Pons (tissue), 1 donor: ENCODE measurements at regions not wholly inside any gene's neighbourhood (a gene's known extent, or its start where the extent isn't known, plus 50 kb on each side); places are given as distances from the start of the nearest gene placed in this dataset.
A peak's percentile ranks its signal among the peaks of the same experiment; 100 is the strongest.

Source experiments
- DNase-seq: peaks from one replicate; pipeline ENCODE4 v3.0.0-alpha.2; 2016; ENCODE audit warnings: low spot score

DNA sequence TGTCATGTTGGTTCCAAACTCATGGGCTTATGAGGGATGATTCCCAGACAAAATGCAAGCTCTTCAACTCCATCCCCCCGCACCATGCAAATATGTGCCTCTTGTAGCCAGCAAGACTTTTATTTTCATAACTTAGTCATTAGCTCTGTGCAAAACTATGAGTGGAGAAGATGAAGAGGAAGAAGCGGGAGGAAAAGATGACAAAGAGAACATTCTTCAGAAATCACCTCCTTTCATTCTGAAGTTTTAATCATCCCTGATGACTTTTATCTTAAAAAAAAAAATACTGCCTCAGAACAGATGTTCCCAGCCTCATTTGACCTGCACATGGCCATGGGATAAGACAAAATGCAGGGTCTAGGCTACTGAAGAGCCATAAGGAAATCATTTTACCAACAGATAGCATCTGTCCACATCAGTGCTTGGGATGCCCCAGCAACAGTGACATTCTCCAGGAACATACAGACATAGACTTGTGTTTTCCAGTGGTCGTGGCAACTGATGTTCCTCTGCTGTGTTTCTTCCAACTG is 145.5 kb downstream of the WNT5A start:
- DNase-seq, result no peak

DNA sequence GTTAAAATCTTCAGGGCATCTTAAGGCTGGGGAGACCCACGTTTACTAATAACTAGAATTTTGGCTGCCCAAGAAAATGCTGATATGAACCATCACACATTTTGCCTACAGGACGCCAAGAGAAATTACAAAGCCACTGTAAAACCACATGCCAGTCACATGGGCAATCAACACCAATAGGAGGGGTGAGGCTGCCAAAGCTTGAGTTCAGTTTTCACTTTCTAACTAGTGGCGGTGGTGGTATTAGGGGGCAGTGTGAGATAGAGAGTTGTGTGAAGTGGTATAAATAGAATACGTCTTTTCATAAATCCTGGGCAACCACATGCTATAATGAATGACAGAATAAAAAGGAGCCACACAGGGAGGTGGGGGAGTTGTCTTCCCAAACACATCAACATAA is 147.3 kb downstream of the WNT5A start:
- DNase-seq, result no peak

DNA sequence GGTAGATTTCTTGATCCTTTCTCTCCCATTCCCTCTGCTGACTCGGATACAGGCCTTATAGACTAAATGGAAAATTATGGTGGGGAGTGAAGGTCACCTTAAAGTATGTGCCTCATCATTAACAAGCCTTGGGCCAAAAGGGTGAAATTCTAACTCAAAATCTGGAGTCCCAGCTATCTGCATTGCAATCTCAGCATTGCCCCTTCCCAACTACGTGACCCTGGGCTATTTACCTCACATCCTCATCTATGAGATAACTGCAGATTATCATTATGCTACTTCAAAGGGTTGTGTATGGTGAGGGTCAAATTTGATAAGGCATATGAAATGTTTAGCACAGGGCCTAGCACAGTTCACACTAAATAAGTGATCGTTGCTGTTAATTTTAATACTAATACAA is 147.7 kb downstream of the WNT5A start:
- no peak for DNase-seq

DNA sequence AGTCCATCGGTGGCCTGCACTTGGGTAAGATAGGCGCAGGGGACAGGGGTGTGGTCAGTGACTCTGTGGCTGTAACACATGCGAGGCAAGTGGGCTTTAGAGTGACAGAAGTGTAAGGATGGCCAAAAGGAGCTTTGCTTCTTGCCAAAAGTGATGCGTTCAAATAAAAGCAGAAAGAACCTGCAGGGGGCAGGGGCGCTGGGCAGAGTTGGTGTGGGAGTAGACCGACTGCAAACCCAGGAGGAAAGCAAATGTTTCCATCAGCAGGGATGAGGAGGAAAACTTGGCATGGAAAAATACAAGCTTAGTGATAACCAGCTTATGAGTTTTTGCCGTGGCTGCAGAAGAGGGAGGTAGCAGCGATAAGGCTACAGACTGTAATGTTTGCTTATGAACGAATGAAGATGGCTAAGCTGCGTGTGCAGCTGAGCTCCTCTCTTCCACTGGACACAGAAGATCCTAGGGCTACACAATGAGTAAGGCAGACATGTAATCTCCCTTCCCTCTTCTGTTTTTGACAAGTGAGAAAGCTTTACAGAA is 149.4 kb downstream of the WNT5A start:
- DNase-seq, result no peak

DNA sequence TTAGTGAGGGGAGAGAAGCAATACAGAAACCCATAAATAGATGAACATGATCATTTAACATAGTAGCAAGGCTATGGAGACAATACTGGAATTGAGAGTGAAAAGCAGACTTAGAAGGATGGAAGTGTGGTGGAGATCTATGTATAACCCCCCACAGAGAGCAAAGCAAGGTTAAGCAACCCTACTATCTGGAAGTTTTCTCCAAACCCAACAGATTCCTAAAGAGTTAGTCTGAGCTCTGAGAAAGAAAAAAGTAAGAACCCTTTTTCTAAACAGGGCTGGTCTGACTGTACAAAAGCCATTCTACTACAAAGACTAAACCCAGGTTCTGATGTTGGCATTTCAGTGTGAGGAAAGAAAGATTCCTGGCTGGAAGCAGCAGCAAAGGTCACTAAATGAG is 153.2 kb downstream of the WNT5A start:
- no peak for DNase-seq

DNA sequence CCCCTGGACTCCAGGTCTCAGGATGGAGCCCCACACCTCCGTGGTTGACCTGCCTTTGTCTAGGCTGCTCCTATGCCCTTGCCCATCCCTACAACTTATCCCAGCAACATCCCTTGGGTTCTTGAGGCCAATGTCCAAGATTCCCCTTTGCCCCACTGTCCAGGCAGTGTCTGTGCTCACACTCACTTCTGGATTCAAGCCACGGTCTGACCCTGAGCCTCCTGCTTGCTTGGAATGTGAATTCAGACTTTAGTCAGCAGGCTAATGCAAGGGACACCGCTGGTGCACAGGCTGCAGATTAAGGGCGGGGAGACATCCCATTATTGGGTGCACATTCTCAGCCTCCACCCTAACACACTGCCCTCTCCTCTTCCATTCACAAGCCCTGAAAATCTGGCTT is 154.1 kb downstream of the WNT5A start:
- DNase-seq, result no peak

DNA sequence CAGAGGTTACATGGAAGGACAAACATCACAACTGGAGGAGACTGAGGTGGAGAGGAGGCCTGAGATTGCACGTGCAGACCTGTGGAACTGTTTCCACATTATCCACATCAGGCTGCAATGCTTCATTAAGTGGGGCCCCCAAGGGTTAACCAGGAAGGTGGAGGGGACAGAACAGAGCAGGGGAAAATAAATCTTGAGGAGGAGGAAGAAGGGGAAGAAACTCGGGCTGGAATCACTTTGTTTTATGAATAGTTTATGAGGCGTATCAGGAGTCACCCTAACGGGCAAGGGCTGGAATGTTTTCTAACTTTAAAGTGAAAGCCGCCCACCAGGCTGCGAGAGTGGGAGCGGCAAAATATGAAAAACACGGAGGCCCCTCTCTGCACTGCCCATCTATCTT is 154.9 kb downstream of the WNT5A start:
- no peak for DNase-seq

DNA sequence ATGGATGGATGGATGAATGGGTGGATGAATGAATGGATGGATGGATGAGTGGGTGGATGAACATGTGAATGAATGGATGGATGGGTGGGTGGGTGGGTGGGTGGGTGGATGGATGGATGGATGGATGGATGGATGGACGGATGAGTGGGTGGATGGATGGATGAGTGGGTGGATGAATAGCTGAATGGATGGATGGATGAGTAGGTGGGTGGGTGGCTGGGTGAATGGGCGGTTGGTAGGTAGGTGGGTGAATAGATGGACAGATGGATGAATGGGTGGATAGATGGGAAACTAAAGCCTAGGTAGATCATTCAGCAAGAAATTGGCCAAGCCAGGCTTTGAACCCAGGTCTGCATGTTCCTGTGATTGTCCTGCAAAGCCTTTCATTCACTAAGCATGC is 155.6 kb downstream of the WNT5A start:
- no peak for DNase-seq

DNA sequence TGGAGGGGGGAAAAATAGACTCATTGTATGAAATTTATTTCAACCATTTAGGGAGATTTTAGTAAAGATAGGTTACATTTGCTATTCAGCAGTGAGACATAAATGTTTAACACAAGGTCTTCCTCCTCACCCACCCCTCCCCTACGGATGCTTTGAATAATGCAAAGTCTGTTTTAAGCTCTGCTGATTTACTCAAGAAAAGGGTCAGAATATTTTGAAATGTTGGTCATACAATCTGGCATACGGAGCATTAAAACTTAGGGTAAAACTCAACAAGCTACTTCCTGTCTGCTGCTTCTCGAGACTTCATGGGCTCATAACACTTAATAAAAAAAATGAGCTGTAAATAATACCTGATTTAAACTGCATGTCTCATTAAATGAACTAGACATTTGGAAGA is 156.3 kb downstream of the WNT5A start:
- DNase-seq, result no peak

DNA sequence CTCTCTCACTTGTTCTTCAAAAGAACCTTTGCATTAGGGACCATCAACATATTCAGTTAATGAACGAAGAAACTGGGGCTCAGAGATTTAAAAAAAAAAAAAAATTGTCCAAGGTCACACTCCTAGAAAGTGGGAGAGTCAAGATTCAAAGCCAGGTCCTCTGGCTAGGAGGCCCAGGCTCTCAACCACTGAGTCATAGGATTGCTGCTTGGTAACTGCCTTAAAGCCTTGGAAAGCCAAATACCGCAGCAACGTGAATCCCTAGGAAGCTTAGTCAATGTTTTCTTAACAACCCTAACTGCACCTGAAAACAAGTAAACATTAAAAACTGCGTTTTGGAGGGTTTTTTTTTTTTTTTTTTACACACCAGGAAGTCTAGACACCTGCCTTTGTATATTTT is 156.8 kb downstream of the WNT5A start:
- no peak for DNase-seq

DNA sequence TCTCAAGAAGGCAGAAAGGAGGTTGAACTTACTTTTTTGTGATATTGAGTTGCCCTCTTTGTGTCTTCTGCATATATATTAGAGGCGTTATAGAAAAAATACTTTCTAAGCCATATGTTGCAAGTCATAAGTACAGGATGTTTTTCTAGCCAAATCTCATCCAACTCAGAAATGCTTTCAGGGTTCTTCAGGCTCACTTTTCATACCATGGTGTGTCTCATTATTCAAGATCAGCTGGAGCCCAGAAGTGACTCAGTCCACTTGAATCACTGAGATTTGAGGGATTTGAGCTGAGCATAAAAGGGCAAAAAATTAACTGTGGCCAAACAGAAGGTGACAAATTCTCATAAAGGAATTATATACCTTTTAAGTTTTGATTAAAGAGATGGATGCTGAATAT is 157.3 kb downstream of the WNT5A start:
- DNase-seq, result peak; percentile 17

DNA sequence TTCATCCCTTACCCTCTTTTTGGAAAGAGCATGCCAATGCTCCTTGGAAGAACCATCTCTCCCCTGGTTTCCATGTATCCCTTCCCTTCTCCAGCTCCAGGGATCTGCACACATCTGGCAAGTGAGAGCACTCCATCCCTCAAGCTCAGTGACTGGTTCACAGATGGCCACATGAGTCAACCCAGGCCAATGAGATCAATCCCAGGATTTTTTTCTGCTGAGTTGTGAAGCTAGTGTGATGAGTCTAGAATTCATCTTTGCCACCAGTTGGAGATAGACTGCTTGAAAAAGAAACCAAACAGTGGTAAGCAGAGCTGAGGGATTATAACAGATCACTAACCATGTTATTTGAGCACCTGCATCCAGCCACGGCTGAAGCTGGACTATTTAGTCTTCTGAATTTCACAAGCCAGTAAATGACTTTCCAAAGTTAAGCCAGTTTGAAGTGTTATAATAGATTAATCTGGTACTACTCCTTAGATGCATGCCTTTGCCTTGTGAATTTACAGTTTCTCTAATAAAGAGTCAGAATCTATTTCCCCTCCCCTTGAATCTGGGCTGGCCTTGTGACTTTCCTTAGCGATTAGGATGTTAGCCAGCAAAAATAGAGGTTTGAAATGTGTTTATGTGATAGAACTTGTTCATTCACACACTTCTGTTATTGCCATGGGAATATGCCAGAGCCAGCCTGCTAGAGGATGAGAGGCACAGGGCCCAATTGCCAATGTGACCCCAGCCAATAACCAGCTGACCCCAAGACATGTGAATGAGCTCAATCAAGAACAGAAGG is 159.8 kb downstream of the WNT5A start:
- DNase-seq, result no peak

DNA sequence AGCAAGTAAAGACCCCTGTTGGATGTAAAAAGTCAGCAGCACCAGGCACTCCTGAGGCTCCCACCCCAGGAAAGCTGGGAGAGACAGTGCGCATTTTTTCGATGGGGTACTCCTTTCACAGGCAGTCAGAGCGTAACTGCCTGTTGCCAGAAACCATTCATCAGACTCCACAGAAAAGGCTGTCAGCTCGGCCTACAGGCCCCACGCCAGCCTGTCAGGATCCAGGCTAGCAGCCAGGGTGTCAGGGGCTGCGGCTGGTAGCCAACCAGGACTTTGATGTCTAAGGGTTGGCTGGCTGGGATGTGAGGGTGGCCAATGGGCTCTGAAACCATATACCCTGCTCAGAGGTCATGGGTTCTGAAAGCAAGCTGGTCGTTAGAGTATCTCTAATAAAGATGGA is 164.5 kb downstream of the WNT5A start:
- peak; percentile 37 for DNase-seq

DNA sequence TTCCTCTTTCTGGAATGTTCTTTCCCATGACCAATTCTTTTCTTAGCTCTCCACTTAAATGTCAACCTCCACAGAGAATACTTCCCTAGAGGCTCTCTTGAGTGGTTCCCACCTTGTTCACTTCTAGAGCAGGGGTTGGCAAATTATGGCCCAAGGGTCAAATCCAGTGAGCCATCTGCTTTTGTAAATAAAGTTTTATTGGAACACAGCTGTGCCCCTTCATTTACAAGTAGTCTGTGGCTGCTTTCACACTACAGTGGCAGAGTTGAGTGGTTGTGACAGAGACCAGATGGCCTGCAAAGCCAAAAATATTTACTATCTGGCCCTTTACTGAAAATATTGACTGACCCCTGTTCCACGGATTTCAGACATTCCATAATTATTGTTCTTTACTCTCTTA is 166.2 kb downstream of the WNT5A start:
- no peak for DNase-seq

DNA sequence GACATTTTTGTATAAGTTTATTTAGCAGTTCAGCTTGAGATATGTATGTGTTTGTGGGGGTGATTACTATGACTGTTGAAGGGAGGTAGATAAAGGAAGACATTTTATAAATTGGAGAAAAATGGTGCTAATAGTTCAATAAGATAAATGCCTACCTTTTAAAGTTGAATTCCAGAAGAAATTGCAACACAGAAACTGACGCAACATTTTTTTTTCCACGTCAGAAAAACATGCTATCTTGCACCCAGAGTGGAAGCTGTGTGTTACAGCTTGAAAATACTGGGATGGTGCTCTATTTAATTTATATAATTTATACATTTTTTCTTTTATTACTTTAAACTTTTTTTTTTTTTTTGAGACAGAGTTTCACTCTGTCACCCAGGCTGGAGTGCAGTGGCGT is 171.7 kb downstream of the WNT5A start:
- no peak for DNase-seq

DNA sequence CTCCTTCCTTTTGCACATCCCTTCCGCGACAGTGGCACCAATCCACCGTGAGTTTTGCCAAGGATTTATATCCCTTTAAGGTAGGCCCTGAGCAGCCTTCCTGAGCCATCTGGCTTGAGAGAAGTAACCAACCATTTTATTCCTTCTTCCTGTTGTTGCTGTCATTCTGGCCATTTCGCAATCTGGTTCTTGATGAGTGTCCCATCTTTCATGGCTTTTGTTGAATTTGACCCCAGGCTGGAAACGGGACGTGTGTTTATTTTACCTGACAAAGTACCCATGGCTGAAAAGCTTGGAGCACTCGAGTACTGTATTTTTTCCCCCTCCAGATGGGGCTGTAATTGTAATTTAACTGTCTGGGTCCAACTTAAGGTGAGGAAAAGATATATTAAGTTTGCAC is 173.4 kb downstream of the WNT5A start:
- DNase-seq, result no peak

DNA sequence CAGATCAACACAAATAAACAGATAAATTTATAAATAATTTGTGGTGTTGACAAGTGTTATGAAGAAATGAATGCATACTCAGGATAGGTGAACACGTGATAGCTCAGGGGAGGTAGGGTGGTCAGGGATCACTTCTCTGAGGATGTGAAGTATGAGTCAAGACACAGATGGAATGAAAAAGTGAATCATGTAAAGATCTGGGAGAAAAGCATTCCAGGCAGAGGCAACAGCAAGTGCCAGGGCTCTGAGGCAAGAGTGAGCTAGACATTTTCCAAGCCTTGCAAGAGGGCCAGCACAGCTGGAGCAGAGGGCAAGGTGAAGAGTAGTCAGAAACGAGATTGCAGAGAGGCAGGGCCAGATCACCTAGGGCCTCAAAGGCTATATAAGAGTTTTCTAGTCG is 177.8 kb downstream of the WNT5A start:
- DNase-seq, result no peak

DNA sequence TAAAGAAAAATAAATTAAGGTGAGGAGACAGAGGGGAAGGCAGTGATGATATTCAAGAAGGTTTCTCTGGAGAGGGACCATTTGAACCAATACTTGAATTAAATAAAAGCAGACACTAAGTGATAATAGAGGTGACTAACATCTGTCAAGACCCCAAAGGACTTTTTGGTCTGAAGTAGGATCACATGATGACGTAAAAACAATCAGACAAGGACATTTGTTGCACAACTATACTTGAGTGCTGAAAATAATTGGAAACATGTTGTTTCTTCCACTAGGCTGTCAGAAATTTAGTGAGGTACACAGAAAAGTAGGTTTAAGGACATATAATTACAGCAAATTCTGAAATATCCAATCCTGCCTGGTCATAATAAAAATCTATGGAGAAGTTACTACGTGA is 179.5 kb downstream of the WNT5A start:
- DNase-seq, result no peak

DNA sequence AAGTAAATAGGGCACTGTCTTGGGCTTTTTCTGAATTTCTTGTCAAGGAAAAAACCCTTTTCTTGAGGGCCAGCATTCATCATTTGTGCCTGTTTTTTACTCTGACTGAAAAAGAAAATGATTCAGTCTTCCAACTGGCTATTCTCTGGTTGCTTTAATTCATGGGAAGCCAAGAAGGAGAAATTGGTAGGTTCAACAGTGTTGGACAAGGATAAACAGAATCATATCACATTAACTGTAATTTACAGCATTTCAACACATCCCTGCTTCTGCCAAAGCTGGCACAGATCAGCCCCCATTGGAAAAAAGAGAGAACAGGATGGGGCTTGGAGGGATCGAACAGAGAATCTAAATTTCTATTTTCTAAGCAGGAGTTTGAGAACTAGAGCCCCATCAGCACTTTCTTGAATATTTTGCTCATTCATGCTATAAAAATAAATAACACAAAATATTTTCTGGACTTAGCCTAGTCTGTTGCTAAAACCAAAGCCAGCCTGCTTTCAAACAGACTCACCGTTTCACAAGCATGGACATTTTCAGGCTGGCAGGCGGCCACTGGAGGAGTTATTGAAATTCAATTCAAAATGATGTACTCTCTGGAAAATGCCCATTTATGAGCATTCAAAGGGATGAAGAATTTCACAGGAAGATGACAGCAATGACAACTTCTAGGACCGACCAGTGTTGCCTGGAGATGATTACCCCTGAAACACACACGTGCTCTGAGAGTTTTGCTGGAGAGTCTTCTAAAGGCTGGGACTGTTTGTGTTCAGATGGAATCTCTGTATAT is 181.2 kb downstream of the WNT5A start:
- DNase-seq, result no peak

DNA sequence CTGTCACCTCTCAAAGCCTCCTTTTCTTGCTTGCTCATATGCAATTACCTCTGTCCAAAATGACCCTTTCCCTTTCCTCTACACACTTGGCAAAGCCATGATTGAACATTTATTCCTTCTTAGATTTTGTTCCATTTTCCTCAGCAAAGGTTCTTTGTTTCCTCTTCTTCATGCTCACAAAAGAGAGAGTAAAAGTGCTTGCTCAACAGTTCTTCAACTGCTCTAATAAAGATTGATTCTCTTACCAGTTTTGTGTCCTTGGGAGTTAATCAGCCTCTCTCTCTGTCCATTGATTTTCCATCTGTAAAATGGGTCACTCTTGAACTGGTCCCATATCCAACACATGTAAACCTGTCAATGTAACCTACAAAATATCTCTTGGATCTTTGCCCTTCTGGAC is 186.4 kb downstream of the WNT5A start:
- no peak for DNase-seq

DNA sequence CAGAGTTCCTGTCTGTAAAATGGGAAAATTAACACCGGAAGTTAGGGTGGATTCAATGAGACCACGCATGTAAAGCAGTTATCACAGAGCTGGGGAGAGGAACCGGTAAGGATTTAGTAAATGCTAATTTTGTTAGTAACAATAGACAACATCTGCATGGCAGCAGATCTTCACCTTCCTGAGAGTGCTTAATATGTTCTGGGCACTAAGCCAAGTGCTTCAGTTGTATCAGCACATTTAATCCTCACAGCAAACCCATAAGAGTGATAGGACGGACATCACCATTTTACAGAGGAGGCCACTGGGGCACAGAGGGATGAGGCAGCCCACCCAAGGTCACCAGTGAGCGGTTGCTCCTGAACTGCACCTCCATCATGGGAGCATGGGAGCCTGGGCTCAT is 189.4 kb downstream of the WNT5A start:
- DNase-seq, result no peak

DNA sequence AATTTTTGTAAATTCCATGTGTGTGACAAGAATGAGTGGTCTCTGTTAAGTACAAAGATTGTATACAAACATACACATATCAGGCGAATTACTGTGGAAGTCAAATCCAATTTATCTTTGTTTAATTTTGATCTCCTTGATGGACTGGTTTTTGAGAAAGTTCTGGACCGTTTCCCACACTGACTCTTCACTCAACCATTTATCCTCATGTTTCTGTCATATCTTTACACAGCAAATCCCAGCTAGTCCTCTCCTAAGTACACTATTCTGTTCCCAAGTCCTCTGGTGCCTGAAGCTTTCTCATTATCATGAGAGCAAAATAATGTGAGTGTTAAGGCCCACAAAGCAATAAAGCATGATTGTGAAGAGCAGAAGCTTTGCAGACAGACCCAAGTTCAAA is 189.9 kb downstream of the WNT5A start:
- DNase-seq, result no peak

DNA sequence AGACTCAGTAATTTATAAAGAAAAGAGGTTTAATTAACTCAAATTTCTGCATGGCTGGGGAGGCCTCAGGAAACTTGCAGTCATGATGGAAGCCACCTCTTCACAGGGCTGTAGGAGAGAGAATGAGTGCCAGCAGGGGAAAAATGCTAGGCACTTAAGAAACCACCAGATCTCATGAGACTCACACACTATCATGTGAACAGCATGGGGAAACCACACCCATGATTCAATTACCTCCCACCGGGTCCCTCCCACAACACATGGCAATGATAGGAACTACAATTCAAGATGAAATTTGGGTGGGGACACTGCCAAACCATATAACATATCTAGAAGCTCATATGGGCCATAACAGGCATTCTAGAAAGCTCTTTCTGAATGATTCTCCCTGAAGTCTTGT is 190.3 kb downstream of the WNT5A start:
- DNase-seq, result no peak
